Mesothelial cell of epicardium (in vitro differentiated cells): ENCODE measurements at regions not wholly inside any gene's neighbourhood (a gene's known extent, or its start where the extent isn't known, plus 50 kb on each side); places are given as distances from the start of the nearest gene placed in this dataset.
A peak's percentile ranks its signal among the peaks of the same experiment; 100 is the strongest.

Experiments used
- DNase-seq, 2 experiments: peaks; one replicate each; pipeline ENCODE4 v3.0.0; 2021; ENCODE audit warnings: low spot score in 2 of 2; ENCODE audit not compliant: unreplicated experiment in 2 of 2
- H3K27ac Mint-ChIP-seq: 2 replicates; pipeline ENCODE4 v1.8.0; 2021; ENCODE audit warnings: mixed read lengths
- H3K27me3 Mint-ChIP-seq: 2 replicates; pipeline ENCODE4 v1.8.0; 2021; ENCODE audit warnings: low read depth, mixed read lengths
- H3K36me3 Mint-ChIP-seq: 2 replicates; pipeline ENCODE4 v1.8.0; 2021; ENCODE audit warnings: mixed read lengths
- H3K4me1 Mint-ChIP-seq: 2 replicates; pipeline ENCODE4 v1.8.0; 2021; ENCODE audit warnings: mixed read lengths
- H3K4me3 Mint-ChIP-seq: 2 replicates; pipeline ENCODE4 v1.8.0; 2021; ENCODE audit warnings: mild to moderate bottlenecking, moderate library complexity, mixed read lengths
- H3K9me3 Mint-ChIP-seq: 2 replicates; pipeline ENCODE4 v1.8.0; 2021; ENCODE audit warnings: mixed read lengths
- TF ChIP-seq, protein P1 (sequence below): fragments of 200-600 bp; sonication (generic); IDR thresholded peaks from one replicate; pipeline ENCODE4 v1.5.0; 2021; ENCODE audit warnings: antibody characterized with exemption; ENCODE audit not compliant: unreplicated experiment

DNA sequence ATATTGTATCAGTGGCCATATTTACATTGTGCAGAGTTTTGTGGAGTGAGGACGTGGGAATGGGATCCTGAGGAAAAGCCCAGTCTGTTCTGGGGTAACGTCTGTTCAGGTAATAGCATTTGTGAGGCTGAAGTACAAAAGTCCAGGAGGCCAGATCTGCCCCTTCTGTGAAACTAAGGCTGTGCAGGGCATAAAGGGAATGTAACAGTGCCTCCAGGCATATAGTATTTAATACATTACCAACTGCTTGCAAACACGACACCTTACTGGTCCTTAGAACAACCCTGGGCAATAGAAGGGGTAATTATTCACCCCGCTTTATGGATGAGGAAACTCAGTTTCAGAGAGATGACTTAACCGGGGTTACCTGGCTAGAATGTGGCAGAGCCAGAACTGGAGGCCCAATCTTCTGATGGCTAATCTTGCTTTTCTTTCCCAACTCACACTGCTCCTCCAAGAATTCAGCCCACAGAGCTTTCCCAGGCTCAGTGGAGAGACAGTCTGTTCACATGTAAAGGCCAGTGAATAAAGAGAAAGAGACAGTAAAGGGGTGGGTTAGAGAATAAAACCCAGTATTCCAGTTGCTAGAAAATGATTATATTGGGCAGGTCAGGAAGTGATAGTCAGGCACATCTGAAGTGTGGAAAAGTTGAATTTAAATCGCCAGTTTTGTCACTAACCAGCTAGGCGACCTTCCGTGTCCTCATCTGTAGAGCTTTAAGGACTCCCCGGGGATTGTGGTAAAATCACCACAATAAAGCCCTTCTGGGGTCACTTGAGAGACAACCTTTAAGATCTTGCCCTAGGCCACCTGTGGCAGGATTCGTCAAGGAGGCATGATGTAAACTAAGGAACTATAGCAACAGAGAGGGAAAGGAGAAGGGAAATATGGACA, 280.7 kb upstream of the CITED2 start:
- TF ChIP-seq, protein P1, sequence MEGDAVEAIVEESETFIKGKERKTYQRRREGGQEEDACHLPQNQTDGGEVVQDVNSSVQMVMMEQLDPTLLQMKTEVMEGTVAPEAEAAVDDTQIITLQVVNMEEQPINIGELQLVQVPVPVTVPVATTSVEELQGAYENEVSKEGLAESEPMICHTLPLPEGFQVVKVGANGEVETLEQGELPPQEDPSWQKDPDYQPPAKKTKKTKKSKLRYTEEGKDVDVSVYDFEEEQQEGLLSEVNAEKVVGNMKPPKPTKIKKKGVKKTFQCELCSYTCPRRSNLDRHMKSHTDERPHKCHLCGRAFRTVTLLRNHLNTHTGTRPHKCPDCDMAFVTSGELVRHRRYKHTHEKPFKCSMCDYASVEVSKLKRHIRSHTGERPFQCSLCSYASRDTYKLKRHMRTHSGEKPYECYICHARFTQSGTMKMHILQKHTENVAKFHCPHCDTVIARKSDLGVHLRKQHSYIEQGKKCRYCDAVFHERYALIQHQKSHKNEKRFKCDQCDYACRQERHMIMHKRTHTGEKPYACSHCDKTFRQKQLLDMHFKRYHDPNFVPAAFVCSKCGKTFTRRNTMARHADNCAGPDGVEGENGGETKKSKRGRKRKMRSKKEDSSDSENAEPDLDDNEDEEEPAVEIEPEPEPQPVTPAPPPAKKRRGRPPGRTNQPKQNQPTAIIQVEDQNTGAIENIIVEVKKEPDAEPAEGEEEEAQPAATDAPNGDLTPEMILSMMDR, result no peak
- H3K36me3 Mint-ChIP-seq, result no peaks in the 10 kb centered on the region
- H3K27me3 Mint-ChIP-seq, result no peaks in the 10 kb centered on the region
- H3K27ac Mint-ChIP-seq, result peak overlapping the region; percentile 29
- peaks cover 30% of the 10 kb centered on the region for H3K4me1 Mint-ChIP-seq
- H3K9me3 Mint-ChIP-seq, result no peaks in the 10 kb centered on the region
- DNase-seq, result no peak
- H3K4me3 Mint-ChIP-seq, result no peak overlapping the region

DNA sequence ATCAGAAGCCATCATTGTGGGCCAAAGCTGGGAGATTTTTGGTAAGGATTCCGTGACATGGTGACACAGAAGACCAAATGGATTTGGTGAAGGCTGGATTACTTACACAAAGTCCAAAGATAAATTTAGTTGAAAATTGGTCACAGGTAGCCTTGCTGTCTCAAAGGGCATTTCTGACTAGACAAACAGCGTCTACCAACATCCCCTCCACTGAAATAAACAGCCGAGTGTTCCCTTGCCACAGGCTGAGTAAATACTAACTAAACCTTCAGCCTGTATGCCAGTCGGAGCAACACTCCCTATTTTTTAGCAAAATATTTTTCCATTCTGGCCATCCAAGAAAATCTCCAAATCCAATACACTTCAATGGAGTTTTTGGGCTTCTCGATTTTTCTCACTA, 279.9 kb upstream of the CITED2 start:
- no peak overlapping the region for H3K27ac Mint-ChIP-seq
- no peaks in the 10 kb centered on the region for H3K27me3 Mint-ChIP-seq
- DNase-seq, result no peak
- TF ChIP-seq, protein P1, result no peak
- peaks cover 1% of the 10 kb centered on the region for H3K36me3 Mint-ChIP-seq
- peaks cover 30% of the 10 kb centered on the region for H3K4me1 Mint-ChIP-seq
- peaks cover 5% of the 10 kb centered on the region for H3K9me3 Mint-ChIP-seq
- H3K4me3 Mint-ChIP-seq, result no peak overlapping the region

DNA sequence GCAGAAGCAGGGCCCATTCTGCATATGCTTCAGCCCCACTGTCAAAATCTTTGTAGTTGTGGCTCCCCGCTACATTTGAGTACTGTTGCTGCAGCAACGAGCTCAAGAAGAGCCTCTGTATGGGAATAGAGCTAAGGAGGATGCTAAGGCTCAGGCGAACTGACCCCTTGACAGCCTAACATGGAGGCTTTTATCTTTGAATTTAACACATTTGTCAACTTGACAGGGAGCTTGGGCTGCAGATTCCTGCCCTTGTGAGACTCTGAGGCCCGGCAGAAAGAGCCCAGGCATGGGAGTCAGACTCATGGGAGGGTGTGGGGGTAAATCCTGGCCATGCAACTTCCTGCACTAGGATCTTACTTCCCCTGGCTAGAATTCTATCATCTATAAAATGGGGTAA, 278.7 kb upstream of the CITED2 start:
- Mint-ChIP-seq H3K4me3 (no peak overlapping the region), H3K4me1 (peaks cover 30% of the 10 kb centered on the region), H3K36me3 (peaks cover 1% of the 10 kb centered on the region), H3K27me3 (no peaks in the 10 kb centered on the region), H3K9me3 (peaks cover 15% of the 10 kb centered on the region), H3K27ac (no peak overlapping the region)
- TF ChIP-seq, protein P1, result no peak
- DNase-seq, result no peak

DNA sequence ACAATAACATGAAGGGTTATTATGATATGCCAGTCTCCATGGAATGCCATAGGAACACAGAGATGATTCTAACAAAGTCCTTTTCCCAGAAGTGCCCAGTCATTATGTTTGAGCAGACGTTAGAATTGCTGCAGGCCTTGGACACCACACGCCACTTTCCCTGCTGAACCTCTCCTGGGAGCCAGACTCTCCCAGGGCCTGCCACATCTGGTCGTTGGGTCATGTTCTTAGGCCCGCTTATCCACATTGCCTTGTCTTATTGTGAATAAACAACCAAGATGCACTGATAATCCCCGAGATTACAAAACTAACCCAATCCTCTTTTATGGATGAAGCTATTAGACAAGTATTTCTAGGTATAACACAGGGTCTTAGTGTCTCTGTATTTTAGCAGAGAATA, 276.5 kb upstream of the CITED2 start:
- Mint-ChIP-seq H3K36me3 (peaks cover 4% of the 10 kb centered on the region), H3K4me3 (no peak overlapping the region), H3K4me1 (peaks cover 20% of the 10 kb centered on the region), H3K9me3 (peaks cover 19% of the 10 kb centered on the region), H3K27ac (no peak overlapping the region), H3K27me3 (no peaks in the 10 kb centered on the region)
- DNase-seq, result no peak
- TF ChIP-seq, protein P1, result no peak

DNA sequence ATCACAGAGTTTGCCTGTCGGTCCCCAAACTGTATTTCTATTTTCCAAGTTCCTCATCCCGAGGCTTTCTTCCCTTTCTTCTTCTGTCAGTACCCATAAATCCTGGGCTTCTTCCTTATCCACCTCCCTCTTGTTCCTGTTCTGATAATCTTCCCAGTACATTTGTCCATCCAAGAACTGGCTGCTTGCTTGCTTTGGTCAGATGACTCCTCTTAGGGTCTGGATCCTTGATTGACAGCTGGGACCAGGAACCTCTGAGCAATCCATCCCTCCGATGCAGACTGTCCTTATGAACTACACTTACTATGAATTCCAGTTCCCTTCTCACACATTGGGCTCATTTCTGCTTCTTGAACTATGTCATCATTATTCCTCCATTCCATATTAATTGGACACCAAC, 275.3 kb upstream of the CITED2 start:
- no peak overlapping the region for H3K4me3 Mint-ChIP-seq
- TF ChIP-seq, protein P1, result no peak
- peaks cover 18% of the 10 kb centered on the region for H3K4me1 Mint-ChIP-seq
- peaks cover 19% of the 10 kb centered on the region for H3K9me3 Mint-ChIP-seq
- H3K27me3 Mint-ChIP-seq, result no peaks in the 10 kb centered on the region
- H3K36me3 Mint-ChIP-seq, result peaks cover 4% of the 10 kb centered on the region
- no peak overlapping the region for H3K27ac Mint-ChIP-seq
- DNase-seq, result no peak
